SK-N-SH (cell line): ENCODE measurements at regions not wholly inside any gene's neighbourhood (a gene's known extent, or its start where the extent isn't known, plus 50 kb on each side); places are given as distances from the start of the nearest gene placed in this dataset.

Experiments
- EP300 ChIP-seq, 2 experiments: IDR thresholded peaks; 2 replicates each; pipeline versions ENCODE4 v1.4.0 to v1.6.1; 2012; ENCODE audit warnings: borderline replicate concordance in 1 of 2, low read depth in 1 of 2, low read length in 1 of 2
- FOSL2 ChIP-seq: IDR thresholded peaks from 2 replicates; pipeline ENCODE4 v1.4.0; 2012; ENCODE audit warnings: low read depth, mild to moderate bottlenecking, moderate library complexity, borderline replicate concordance
- POLR2AphosphoS5 ChIP-seq: IDR thresholded peaks from 2 replicates; pipeline ENCODE4 v1.6.1; 2012; ENCODE audit warnings: low read depth, low read length
- RAD21 ChIP-seq: IDR thresholded peaks from 2 replicates; pipeline ENCODE4 v1.6.1; 2012; ENCODE audit warnings: mild to moderate bottlenecking, low read length
- RFX5 ChIP-seq: IDR thresholded peaks from 2 replicates; pipeline ENCODE4 v1.6.1; 2012; ENCODE audit warnings: mild to moderate bottlenecking, improper control_type of control experiment, low read length
- TAF1 ChIP-seq: IDR thresholded peaks from 2 replicates; pipeline ENCODE4 v1.6.1; 2012; ENCODE audit warnings: low read depth, mild to moderate bottlenecking, low read length, moderate library complexity, borderline replicate concordance
- TF ChIP-seq, protein P1 (sequence below): fragments of 150-350 bp; IDR thresholded peaks from 2 replicates; pipeline ENCODE4 v1.6.1; 2017; ENCODE audit warnings: antibody characterized with exemption, low read length, low read depth, borderline replicate concordance
- TF ChIP-seq, protein P2 (sequence below): fragments of 200-600 bp; sonication (generic); IDR thresholded peaks from 2 replicates; pipeline ENCODE4 v1.6.1; 2017; ENCODE audit warnings: antibody characterized with exemption, mild to moderate bottlenecking, moderate library complexity
- TF ChIP-seq, protein P3 (sequence below): IDR thresholded peaks from 2 replicates; pipeline ENCODE4 v1.4.0; 2012; ENCODE audit warnings: low read depth, borderline replicate concordance

DNA sequence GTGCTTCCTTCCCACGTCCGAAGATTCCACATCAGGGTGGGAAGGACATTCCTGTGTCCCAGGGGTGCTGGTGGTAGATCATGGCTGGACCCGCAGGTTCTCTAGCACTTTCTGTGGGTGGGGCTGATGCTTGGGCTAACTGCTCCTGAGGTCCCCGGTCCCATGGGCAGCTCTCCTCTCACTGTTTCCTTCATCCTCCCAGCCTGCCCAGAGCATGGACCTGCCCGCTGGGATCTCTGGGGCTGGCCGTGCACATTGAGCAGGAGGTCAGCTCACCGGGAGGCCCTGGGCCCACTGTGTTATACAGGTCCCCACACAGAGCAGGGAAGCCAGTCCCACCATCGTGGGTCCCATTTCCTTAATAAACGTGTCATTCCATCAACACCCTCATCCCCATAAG lies 502.3 kb downstream of the TCERG1L start:
- TF ChIP-seq EP300 (IDR thresholded peaks at IDR 0.05; ENCODE audit: borderline replicate concordance in 1 of 2, low read depth in 1 of 2, low read length in 1 of 2) (no peak), TAF1 (no peak), RFX5 (no peak), POLR2AphosphoS5 (no peak), FOSL2 (no peak), RAD21 (no peak)
- TF ChIP-seq, protein P1, sequence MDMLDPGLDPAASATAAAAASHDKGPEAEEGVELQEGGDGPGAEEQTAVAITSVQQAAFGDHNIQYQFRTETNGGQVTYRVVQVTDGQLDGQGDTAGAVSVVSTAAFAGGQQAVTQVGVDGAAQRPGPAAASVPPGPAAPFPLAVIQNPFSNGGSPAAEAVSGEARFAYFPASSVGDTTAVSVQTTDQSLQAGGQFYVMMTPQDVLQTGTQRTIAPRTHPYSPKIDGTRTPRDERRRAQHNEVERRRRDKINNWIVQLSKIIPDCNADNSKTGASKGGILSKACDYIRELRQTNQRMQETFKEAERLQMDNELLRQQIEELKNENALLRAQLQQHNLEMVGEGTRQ: no peak
- TF ChIP-seq, protein P2, sequence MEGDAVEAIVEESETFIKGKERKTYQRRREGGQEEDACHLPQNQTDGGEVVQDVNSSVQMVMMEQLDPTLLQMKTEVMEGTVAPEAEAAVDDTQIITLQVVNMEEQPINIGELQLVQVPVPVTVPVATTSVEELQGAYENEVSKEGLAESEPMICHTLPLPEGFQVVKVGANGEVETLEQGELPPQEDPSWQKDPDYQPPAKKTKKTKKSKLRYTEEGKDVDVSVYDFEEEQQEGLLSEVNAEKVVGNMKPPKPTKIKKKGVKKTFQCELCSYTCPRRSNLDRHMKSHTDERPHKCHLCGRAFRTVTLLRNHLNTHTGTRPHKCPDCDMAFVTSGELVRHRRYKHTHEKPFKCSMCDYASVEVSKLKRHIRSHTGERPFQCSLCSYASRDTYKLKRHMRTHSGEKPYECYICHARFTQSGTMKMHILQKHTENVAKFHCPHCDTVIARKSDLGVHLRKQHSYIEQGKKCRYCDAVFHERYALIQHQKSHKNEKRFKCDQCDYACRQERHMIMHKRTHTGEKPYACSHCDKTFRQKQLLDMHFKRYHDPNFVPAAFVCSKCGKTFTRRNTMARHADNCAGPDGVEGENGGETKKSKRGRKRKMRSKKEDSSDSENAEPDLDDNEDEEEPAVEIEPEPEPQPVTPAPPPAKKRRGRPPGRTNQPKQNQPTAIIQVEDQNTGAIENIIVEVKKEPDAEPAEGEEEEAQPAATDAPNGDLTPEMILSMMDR: no peak
- TF ChIP-seq, protein P3, sequence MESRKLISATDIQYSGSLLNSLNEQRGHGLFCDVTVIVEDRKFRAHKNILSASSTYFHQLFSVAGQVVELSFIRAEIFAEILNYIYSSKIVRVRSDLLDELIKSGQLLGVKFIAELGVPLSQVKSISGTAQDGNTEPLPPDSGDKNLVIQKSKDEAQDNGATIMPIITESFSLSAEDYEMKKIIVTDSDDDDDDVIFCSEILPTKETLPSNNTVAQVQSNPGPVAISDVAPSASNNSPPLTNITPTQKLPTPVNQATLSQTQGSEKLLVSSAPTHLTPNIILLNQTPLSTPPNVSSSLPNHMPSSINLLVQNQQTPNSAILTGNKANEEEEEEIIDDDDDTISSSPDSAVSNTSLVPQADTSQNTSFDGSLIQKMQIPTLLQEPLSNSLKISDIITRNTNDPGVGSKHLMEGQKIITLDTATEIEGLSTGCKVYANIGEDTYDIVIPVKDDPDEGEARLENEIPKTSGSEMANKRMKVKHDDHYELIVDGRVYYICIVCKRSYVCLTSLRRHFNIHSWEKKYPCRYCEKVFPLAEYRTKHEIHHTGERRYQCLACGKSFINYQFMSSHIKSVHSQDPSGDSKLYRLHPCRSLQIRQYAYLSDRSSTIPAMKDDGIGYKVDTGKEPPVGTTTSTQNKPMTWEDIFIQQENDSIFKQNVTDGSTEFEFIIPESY: no peak
